ENCODE measurements at regions not wholly inside any gene's neighbourhood (a gene's known extent, or its start where the extent isn't known, plus 50 kb on each side); places are given as distances from the start of the nearest gene placed in this dataset.

- no peak for DNase-seq
Observed at GRCh38 chr2:236805800-236806531, 236.3 kb downstream of the ACKR3 start.

- DNase-seq, result no peak
Observed at GRCh38 chr2:236809716-236810115, 240.1 kb downstream of the ACKR3 start.

- no peak for DNase-seq
Observed at GRCh38 chr2:236811062-236811656, 241.5 kb downstream of the ACKR3 start.

DNA sequence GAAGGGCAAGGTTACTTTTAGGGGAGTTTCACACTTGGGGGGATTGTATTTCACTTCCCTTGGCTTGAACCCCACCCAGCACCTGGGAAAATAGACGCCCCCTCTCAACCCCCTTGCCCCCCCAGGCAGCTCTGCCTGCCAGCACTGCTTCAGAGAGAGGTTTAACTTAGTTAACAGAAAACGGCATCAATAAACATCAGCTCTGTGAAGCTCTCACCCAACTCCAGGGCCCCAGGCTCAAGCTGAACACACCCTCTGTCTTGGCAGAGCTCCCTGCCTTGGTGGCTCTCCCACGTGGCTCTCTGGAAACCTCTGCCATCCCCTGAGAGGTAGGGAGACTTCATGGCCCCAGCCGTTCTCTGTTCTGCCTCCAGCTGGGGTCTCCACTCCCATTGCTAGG lies 244.1 kb downstream of the ACKR3 start:
- DNase-seq, result peak; percentile 21

DNA sequence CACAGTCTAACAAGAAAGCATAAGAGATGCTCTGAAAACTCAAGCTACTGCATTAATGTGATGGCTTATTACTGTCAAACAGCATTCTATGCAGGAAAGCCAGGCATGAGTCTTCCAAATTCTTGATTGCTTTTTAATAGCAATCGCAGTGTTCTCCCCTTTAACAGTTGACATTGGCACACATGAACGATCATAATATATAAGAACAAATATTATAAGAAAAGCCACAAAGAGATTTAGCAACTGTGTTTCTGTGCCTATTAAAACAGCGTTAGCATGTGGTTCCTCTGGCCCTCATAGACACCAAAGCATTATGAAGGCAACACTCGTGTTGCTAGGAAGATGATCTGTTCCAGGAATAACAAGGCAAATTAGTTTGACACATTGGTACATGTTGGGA lies 245.0 kb downstream of the ACKR3 start:
- DNase-seq, result no peak

GRCh38 chr2:236815746-236816145 lies 246.1 kb downstream of the ACKR3 start:
- no peak for DNase-seq

DNA sequence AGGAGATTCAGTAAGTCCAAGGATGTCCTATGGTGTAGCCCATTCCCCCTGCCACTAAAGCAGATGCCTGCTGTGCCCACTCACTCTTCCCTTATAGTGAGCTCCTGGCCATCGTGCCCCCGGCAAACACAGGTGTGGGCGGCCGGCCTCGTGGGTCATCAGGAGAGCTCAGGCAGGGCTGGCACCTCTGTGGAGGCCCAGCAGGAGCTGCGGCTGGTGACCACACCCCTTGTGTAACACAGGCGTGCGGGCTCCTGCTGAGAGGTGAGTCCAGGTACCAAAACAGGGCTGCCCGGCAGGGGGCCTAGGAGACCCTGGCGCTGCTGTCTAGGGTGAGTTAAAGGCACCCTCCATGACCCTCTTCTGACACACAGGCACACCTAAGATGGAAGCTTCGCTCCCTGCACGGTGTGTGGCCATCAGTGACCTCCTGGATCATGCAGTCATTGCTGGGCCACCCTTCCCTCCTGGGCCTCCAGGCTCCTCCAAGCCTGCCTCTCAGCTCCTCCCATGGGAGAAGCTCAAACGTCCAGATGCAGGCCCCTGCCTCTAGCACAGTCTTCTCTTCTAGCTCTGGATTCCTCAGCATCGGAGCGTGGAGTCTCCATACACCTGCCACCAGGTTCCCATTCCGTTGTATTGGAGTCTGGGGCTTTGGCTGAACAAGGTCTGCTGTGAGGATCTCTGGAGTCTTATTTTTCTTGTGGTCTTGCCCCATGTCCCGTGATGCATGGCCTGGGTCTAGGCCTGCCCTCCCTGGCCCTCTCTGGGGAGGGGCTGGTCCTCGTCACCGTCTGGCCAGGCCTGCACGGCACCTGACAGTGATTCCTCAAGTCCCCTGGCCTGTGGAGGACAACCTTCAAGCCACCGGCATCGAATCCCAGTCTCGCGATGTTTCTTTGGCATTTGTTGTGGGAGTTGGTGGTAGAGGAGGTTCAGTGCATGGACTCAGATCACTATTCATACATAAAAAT lies 246.9 kb downstream of the ACKR3 start:
- no peak for DNase-seq

DNA sequence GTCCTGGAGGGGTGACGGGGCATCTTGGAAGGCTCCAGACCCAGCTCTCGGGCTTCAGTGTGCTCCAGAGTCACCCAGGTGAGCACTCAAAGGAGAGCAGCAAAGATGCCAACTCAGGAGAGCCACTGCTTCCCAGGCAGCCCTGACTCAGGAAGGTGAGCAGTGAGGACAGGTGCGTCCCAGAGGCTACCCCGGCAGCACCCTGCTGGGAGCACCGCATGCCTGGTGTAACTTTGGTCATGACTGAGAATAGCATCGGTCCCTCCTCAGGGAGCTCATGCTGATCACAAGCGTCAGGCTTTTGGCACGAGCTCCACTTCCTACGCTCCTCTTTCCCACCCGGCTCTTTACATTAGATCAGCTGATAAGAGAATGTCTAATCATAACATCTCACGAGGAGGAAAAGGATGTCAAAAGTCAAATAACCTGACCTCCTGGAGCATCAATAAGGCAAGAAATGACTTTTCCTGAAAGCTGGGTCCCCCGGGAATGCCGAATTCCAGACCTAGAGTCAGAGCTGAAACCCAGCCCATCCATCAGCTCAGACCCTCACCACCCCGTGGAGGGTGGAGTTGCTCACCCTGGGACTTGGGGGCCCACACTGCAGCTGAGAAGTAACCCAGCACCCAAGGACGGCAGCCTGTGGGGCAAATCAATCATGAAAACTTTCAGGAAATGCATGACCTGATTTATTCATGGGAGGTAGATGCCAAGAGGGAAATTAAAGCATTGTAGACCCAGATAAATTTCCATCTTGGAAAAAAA lies 248.8 kb downstream of the ACKR3 start:
- peak; percentile 81 for DNase-seq

DNA sequence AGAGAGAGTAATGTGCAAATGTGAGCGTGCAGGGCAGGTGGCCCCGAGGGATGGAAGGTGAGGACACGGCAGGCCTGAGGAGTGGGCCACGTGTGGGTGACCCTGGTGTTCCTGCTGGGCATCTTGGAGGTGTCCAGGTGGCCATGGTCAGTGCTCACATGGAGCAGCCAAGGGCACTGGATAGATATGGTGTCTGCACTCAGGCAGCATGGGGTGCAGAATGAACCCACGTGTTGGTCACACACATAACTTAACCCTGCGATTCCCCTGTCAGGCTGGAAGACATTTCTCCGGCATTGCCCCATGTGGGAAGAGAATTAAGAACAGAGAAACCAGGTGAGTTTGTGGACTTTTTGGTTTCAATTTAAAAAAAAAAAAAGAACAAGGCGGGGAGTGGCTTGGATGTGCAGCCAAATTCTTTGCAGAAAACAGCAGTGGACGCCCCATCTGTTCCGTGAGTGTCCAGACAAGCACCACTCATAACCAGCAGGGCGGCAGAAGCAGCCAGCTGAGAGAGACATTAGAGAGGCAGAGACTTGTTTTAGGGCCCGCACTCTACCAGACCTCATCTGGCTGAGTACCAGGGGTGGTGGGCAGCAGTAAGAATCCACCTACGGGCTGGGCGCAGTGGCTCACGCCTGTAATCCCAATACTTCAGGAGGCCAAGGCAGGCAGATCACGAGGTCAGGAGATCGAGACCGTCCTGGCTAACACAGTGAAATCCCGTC lies 249.8 kb downstream of the ACKR3 start:
- peak; percentile 44 for DNase-seq

GRCh38 chr2:236820763-236821344 lies 251.2 kb downstream of the ACKR3 start:
- DNase-seq, result no peak

- no peak for DNase-seq
Observed at GRCh38 chr2:236823041-236823629, 253.5 kb downstream of the ACKR3 start.

DNA sequence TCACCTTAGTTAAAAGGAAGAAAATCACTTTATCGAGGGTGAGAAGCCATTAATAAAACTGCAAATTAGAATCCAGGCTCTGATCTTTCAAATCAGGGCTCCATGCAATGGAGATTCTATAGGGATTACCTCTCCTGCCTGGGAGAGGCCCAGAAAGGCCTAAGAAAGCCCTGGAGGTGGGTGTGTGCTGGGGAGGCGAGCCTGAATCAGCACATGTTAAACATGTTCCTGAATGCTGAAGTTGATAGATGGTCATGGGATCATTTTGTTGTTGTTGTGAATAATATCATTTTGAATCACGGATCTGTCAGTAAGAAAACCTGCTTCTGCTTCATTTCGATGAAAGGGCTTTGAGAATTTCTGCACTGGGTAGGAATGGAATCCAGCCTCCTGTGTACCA lies 254.3 kb downstream of the ACKR3 start:
- DNase-seq, result peak; percentile 10

DNA sequence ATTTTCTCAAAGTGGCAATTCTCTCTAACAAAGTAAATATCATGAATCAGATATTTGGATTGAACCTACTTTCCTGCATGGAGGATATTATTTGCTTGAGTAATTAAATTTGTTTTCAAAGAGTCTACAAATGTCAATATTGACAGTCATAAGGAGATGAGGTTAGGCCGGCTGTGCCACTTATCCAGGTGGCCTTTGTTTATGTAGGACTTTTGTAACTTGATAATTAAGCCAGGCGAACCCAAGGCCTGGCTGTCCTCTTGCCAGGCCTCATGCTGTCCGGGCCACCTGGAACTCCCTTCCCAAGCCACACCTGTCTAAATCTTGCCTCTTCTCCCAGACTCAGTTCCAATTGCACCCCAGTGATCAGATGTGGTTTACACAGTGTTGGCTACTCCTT lies 255.2 kb downstream of the ACKR3 start:
- peak; percentile 76 for DNase-seq

- DNase-seq, result no peak
Observed at GRCh38 chr2:236825989-236826510, 256.4 kb downstream of the ACKR3 start.

- peak; percentile 15 for DNase-seq
Observed at GRCh38 chr2:236826606-236827156, 257.1 kb downstream of the ACKR3 start.

GRCh38 chr2:236827997-236828396 lies 257.7 kb upstream of the COPS8 start:
- DNase-seq, result no peak

- no peak for DNase-seq
Observed at GRCh38 chr2:236828820-236829219, 256.9 kb upstream of the COPS8 start.

- DNase-seq, result no peak
Observed at GRCh38 chr2:236830926-236831325, 254.8 kb upstream of the COPS8 start.

DNA sequence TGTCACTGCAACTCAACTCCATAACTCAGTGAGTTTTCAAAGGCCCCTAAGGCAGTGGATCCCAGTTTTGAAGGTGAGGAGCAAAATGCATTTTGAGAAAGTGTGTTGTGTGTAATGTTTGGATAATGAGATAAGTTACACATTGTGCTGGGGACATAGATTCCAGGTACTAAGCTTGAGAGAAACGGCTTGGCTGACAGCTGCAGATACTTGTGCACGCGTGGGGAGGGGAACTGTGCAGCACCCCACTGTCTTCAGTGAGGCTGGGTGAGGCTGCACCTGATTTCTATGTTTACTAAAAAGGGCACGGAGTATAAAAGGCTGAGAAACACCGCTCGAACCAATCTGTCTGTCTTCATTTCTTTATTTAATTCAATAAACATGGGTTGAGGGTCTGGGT lies 254.0 kb upstream of the COPS8 start:
- no peak for DNase-seq

DNA sequence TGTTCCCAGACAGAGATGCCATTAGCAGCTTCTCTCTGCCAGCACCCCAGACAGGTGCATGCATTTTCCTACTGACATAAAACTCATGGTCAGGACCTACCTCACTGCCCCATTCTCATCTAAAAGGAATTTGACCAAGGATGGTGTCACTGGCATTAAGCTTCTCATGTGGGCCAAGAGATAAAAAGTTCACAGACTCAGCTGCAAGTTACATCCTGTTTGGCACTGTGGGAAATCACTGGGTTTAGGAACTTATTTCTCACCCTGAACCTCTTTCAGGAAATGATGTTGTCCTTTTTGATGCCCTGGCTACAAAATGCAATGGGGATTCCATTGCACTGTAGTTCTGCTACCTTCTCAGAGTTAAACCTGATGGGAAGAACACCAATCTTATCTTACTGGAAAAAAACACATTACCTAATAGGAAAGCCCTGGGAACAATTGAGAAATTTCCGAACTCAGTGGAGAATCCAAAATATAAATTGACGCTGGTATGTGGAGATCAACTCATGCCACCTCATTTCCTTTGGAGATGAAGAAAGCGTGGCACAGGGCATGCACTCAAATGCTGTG lies 252.1 kb upstream of the COPS8 start:
- DNase-seq, result no peak

Measured in NCI-H345 (cell line).